ENCODE measurements at regions not wholly inside any gene's neighbourhood (a gene's known extent, or its start where the extent isn't known, plus 50 kb on each side); places are given as distances from the start of the nearest gene placed in this dataset.

DNA sequence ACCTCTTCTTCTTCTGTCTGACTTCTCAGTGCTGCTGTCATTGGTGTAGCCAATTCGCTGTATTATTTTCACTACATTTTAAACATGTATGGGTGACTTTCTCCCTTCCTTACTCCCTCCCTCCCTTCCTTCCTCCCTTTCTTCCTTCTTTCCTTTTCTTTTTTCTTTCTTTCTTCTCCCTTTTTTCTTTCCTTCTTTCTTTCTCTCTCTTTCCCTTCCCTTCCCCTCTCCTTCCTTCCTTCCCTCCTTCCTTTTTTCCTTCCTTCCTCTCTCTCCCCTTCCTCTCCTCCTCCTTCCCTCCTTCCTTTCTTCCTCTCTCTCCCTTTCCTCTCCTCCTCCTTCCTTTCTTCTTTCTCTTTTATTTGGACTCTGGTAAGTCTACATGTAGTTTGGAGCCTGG lies 240.8 kb downstream of the GATA3 start:
- no peak for TF ChIP-seq EZH2 (IDR thresholded peaks at IDR 0.05; ENCODE audit: insufficient read depth, low read length)
- TF ChIP-seq, protein P1, sequence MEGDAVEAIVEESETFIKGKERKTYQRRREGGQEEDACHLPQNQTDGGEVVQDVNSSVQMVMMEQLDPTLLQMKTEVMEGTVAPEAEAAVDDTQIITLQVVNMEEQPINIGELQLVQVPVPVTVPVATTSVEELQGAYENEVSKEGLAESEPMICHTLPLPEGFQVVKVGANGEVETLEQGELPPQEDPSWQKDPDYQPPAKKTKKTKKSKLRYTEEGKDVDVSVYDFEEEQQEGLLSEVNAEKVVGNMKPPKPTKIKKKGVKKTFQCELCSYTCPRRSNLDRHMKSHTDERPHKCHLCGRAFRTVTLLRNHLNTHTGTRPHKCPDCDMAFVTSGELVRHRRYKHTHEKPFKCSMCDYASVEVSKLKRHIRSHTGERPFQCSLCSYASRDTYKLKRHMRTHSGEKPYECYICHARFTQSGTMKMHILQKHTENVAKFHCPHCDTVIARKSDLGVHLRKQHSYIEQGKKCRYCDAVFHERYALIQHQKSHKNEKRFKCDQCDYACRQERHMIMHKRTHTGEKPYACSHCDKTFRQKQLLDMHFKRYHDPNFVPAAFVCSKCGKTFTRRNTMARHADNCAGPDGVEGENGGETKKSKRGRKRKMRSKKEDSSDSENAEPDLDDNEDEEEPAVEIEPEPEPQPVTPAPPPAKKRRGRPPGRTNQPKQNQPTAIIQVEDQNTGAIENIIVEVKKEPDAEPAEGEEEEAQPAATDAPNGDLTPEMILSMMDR (IDR thresholded peaks at IDR 0.05; ENCODE audit: insufficient read depth, low read depth, low read length) = no peak
